Neural progenitor cell (in vitro differentiated cells): ENCODE measurements at regions not wholly inside any gene's neighbourhood (a gene's known extent, or its start where the extent isn't known, plus 50 kb on each side); places are given as distances from the start of the nearest gene placed in this dataset.

Source experiments
- DNase-seq: peaks from one replicate; pipeline ENCODE4 v3.0.0-alpha.2; 2016; ENCODE audit warnings: low spot score
- H2AFZ ChIP-seq: fragments of 200-600 bp; sonication (generic); replicated peaks from 2 replicates; pipeline ENCODE4 v1.6.1; 2016; ENCODE audit warnings: antibody characterized with exemption
- H3F3A ChIP-seq: fragments of 200-600 bp; sonication (generic); 2 replicates; pipeline ENCODE4 v1.6.1; 2016; ENCODE audit warnings: antibody characterized with exemption, low read depth
- H3K27ac ChIP-seq: fragments of 200-600 bp; sonication (generic); 2 replicates; pipeline ENCODE4 v1.5.1; 2016; ENCODE audit warnings: mild to moderate bottlenecking
- H3K27me3 ChIP-seq: fragments of 200-600 bp; sonication (generic); 2 replicates; pipeline ENCODE4 v1.6.1; 2016; ENCODE audit warnings: mild to moderate bottlenecking, moderate library complexity
- H3K36me3 ChIP-seq: fragments of 200-600 bp; sonication (generic); 2 replicates; pipeline ENCODE4 v1.5.1; 2016
- H3K4me1 ChIP-seq: fragments of 200-600 bp; sonication (generic); 2 replicates; pipeline ENCODE4 v1.6.1; 2016; ENCODE audit warnings: mixed run types
- H3K4me2 ChIP-seq: fragments of 200-600 bp; sonication (generic); 2 replicates; pipeline ENCODE4 v1.6.1; 2016
- H3K4me3 ChIP-seq: fragments of 200-600 bp; sonication (generic); 2 replicates; pipeline ENCODE4 v1.5.1; 2016
- H3K79me2 ChIP-seq: fragments of 200-600 bp; sonication (generic); 2 replicates; pipeline ENCODE4 v1.6.1; 2016; ENCODE audit warnings: low read depth
- H3K9ac ChIP-seq: fragments of 200-600 bp; sonication (generic); 2 replicates; pipeline ENCODE4 v1.6.1; 2016
- H3K9me3 ChIP-seq: fragments of 200-600 bp; sonication (generic); 2 replicates; pipeline ENCODE4 v1.5.1; 2016; ENCODE audit warnings: low read depth
- H4K20me1 ChIP-seq: fragments of 200-600 bp; sonication (generic); 2 replicates; pipeline ENCODE4 v1.6.1; 2016; ENCODE audit warnings: low read depth
- H3K27ac Mint-ChIP-seq: 3 replicates; pipeline ENCODE4 v1.8.0; 2021; ENCODE audit warnings: mixed read lengths
- H3K27me3 Mint-ChIP-seq: 2 replicates; pipeline ENCODE4 v1.8.0; 2022; ENCODE audit warnings: low read depth, mild to moderate bottlenecking, inconsistent platforms, moderate library complexity, mixed read lengths; ENCODE audit not compliant: insufficient read depth
- H3K36me3 Mint-ChIP-seq: 3 replicates; pipeline ENCODE4 v1.8.0; 2021; ENCODE audit warnings: mixed read lengths
- H3K4me1 Mint-ChIP-seq: 3 replicates; pipeline ENCODE4 v1.8.0; 2021; ENCODE audit warnings: mixed read lengths
- H3K4me3 Mint-ChIP-seq: 3 replicates; pipeline ENCODE4 v1.8.0; 2021; ENCODE audit warnings: mild to moderate bottlenecking, moderate library complexity, mixed read lengths
- H3K9me3 Mint-ChIP-seq: 3 replicates; pipeline ENCODE4 v1.8.0; 2020; ENCODE audit warnings: mixed read lengths
- EZH2 ChIP-seq: fragments of 200-600 bp; sonication (generic); IDR thresholded peaks from 2 replicates; pipeline ENCODE4 v1.6.1; 2017; ENCODE audit warnings: antibody characterized with exemption, mild to moderate bottlenecking, moderate library complexity
- EZH2phosphoT487 ChIP-seq: fragments of 200-600 bp; sonication (generic); IDR thresholded peaks from 2 replicates; pipeline ENCODE4 v1.6.1; 2017; ENCODE audit warnings: antibody characterized with exemption
- TF ChIP-seq, protein P1 (sequence below): fragments of 200-600 bp; sonication (generic); IDR thresholded peaks from 2 replicates; pipeline ENCODE4 v1.5.1; 2017; ENCODE audit warnings: antibody characterized with exemption, mild to moderate bottlenecking

DNA sequence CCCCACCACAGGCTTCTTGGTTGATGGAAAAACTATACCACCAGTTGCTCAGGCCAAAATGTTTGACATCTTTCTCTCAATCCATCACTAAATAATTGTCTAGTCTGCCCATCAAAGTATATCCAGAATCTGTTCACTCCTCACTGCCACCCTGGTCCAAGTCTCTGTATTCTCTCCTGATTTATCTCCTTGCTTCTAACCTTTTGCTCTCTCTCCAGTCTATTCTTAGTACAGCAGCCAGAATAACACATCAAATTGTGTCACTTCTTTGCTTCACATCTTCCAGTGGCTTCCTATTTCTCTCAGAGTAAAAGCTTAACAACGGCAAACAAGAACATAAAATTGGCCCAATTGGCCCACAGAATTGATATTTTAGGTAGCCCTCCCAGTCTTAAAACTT, 272.8 kb downstream of the IPO8 start:
- no peak overlapping the region for H3K4me3 Mint-ChIP-seq
- Histone ChIP-seq H3F3A (no peaks in the 10 kb centered on the region), H3K36me3 (no peaks in the 10 kb centered on the region), H3K27ac (no peak overlapping the region), H3K9me3 (peaks cover 10% of the 10 kb centered on the region), H2AFZ (no peak overlapping the region), H3K4me1 (no peaks in the 10 kb centered on the region), H3K9ac (no peak overlapping the region), H3K79me2 (no peaks in the 10 kb centered on the region), H3K4me2 (no peak overlapping the region), H3K27me3 (no peaks in the 10 kb centered on the region), H4K20me1 (no peaks in the 10 kb centered on the region), H3K4me3 (no peak overlapping the region)
- TF ChIP-seq, protein P1, sequence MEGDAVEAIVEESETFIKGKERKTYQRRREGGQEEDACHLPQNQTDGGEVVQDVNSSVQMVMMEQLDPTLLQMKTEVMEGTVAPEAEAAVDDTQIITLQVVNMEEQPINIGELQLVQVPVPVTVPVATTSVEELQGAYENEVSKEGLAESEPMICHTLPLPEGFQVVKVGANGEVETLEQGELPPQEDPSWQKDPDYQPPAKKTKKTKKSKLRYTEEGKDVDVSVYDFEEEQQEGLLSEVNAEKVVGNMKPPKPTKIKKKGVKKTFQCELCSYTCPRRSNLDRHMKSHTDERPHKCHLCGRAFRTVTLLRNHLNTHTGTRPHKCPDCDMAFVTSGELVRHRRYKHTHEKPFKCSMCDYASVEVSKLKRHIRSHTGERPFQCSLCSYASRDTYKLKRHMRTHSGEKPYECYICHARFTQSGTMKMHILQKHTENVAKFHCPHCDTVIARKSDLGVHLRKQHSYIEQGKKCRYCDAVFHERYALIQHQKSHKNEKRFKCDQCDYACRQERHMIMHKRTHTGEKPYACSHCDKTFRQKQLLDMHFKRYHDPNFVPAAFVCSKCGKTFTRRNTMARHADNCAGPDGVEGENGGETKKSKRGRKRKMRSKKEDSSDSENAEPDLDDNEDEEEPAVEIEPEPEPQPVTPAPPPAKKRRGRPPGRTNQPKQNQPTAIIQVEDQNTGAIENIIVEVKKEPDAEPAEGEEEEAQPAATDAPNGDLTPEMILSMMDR = no peak
- TF ChIP-seq EZH2 = no peak
- no peak for TF ChIP-seq EZH2phosphoT487
- H3K27ac Mint-ChIP-seq = no peak overlapping the region
- no peak for DNase-seq
- H3K9me3 Mint-ChIP-seq = peaks cover 25% of the 10 kb centered on the region
- H3K27me3 Mint-ChIP-seq = no peaks in the 10 kb centered on the region
- H3K4me1 Mint-ChIP-seq = peaks cover 2% of the 10 kb centered on the region
- H3K36me3 Mint-ChIP-seq = no peaks in the 10 kb centered on the region

DNA sequence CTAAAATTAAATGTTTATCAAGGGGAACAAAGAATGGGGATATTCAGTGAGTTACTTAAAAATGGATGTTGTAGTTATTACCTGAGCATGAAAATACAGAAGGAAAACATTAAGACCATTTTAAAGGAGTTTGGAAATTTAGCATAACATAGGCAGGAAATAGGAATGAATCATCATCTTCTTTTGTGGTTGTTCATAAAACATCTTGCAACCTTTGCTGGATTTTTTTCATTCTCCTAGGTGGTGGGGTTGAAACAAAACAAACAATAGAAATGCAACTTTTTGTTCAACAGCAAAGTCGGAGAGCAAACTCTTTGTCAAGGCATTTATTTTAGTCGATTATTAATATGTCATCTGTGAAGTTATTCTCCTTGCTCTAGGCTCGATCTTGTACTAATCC, 275.1 kb downstream of the IPO8 start:
- peaks cover under 1% of the 10 kb centered on the region for H3K9me3 ChIP-seq
- Mint-ChIP-seq H3K4me3 (no peak overlapping the region), H3K27ac (no peak overlapping the region), H3K9me3 (peaks cover 22% of the 10 kb centered on the region), H3K27me3 (no peaks in the 10 kb centered on the region), H3K36me3 (no peaks in the 10 kb centered on the region), H3K4me1 (peaks cover 2% of the 10 kb centered on the region)
- no peaks in the 10 kb centered on the region for H3K36me3 ChIP-seq
- TF ChIP-seq, protein P1 = no peak
- TF ChIP-seq EZH2 = no peak
- no peak for TF ChIP-seq EZH2phosphoT487
- no peak overlapping the region for H3K4me3 ChIP-seq
- no peaks in the 10 kb centered on the region for H4K20me1 ChIP-seq
- no peaks in the 10 kb centered on the region for H3K27me3 ChIP-seq
- H3K79me2 ChIP-seq = no peaks in the 10 kb centered on the region
- H3K9ac ChIP-seq = no peak overlapping the region
- no peak overlapping the region for H2AFZ ChIP-seq
- H3K4me1 ChIP-seq = no peaks in the 10 kb centered on the region
- no peak overlapping the region for H3K4me2 ChIP-seq
- no peaks in the 10 kb centered on the region for H3F3A ChIP-seq
- no peak overlapping the region for H3K27ac ChIP-seq
- no peak for DNase-seq

DNA sequence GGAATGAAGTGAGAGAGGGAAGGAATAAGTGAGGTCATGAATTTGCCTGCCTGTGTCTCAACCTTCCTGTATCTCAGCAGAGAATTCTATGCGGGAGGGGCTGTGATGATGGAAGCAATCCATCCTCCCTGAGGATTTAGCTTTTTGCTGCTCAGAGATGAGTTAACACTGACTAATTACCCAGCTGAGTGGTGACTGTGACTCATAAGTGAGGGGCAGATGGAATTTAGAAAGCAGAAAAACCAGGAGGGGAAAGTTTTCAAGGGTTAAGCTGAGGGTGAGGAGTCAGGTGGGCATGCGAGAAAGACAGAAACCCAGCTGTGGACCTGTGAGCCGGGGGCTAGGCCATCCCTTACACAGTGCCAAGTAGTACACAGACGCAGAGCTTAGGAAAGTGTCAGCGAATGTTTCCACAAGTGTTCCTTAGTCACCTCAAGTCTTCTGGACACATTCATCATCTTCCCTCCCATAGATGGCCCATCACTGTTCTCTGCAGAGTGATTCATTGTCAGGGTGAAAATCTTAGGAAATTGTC, 277.9 kb downstream of the IPO8 start:
- no peaks in the 10 kb centered on the region for H3F3A ChIP-seq
- no peaks in the 10 kb centered on the region for H3K27me3 Mint-ChIP-seq
- H3K27me3 ChIP-seq = no peaks in the 10 kb centered on the region
- H3K9me3 ChIP-seq = no peaks in the 10 kb centered on the region
- H2AFZ ChIP-seq = no peak overlapping the region
- H3K27ac ChIP-seq = no peak overlapping the region
- no peaks in the 10 kb centered on the region for H3K4me1 ChIP-seq
- no peaks in the 10 kb centered on the region for H3K79me2 ChIP-seq
- peaks cover 2% of the 10 kb centered on the region for H3K4me1 Mint-ChIP-seq
- no peak overlapping the region for H3K4me2 ChIP-seq
- H3K27ac Mint-ChIP-seq = no peak overlapping the region
- H3K9me3 Mint-ChIP-seq = peaks cover 5% of the 10 kb centered on the region
- H4K20me1 ChIP-seq = no peaks in the 10 kb centered on the region
- no peak for DNase-seq
- no peak overlapping the region for H3K4me3 Mint-ChIP-seq
- no peaks in the 10 kb centered on the region for H3K36me3 Mint-ChIP-seq
- no peaks in the 10 kb centered on the region for H3K36me3 ChIP-seq
- H3K9ac ChIP-seq = no peak overlapping the region
- TF ChIP-seq, protein P1 = no peak
- TF ChIP-seq EZH2phosphoT487 (no peak), EZH2 (no peak)
- no peak overlapping the region for H3K4me3 ChIP-seq
